Parathyroid adenoma (tissue), 2 donors: ENCODE measurements at regions not wholly inside any gene's neighbourhood (a gene's known extent, or its start where the extent isn't known, plus 50 kb on each side); places are given as distances from the start of the nearest gene placed in this dataset.

Source experiments
- H2AFZ ChIP-seq: fragments of 300-600 bp; sonication (generic); one replicate; pipeline ENCODE4 v1.7.0; 2017; ENCODE audit warnings: antibody characterized with exemption, mild to moderate bottlenecking
- H3K27ac ChIP-seq: fragments of 300-600 bp; sonication (generic); one replicate; pipeline ENCODE4 v1.7.0; 2017
- H3K27me3 ChIP-seq: fragments of 300-600 bp; sonication (generic); one replicate; pipeline ENCODE4 v1.7.0; 2017; ENCODE audit warnings: low read length; ENCODE audit not compliant: control insufficient read depth, insufficient read depth
- H3K36me3 ChIP-seq: fragments of 300-600 bp; sonication (generic); one replicate; pipeline ENCODE4 v1.7.0; 2017; ENCODE audit warnings: low read length; ENCODE audit not compliant: control insufficient read depth, insufficient read depth
- H3K4me1 ChIP-seq: fragments of 300-600 bp; sonication (generic); one replicate; pipeline ENCODE4 v1.7.0; 2017; ENCODE audit warnings: control low read depth
- H3K4me2 ChIP-seq: fragments of 300-600 bp; sonication (generic); one replicate; pipeline ENCODE4 v1.7.0; 2017; ENCODE audit warnings: low read length
- H3K4me3 ChIP-seq: fragments of 300-600 bp; sonication (generic); one replicate; pipeline ENCODE4 v1.7.0; 2017; ENCODE audit warnings: low read depth, low read length
- H3K79me2 ChIP-seq: fragments of 300-600 bp; sonication (generic); one replicate; pipeline ENCODE4 v1.7.0; 2017; ENCODE audit warnings: control low read depth
- H3K9ac ChIP-seq: fragments of 300-600 bp; sonication (generic); one replicate; pipeline ENCODE4 v1.7.0; 2017; ENCODE audit warnings: mild to moderate bottlenecking
- H3K9me3 ChIP-seq: fragments of 300-600 bp; sonication (generic); one replicate; pipeline ENCODE4 v1.7.0; 2017; ENCODE audit warnings: low read length; ENCODE audit not compliant: control insufficient read depth
- TF ChIP-seq, protein P1 (sequence below): fragments of 300-600 bp; sonication (generic); IDR thresholded peaks from one replicate; pipeline ENCODE4 v1.7.0; 2017; ENCODE audit warnings: antibody characterized with exemption, mild to moderate bottlenecking
- donor health status: primary hyperparathyroidism.

DNA sequence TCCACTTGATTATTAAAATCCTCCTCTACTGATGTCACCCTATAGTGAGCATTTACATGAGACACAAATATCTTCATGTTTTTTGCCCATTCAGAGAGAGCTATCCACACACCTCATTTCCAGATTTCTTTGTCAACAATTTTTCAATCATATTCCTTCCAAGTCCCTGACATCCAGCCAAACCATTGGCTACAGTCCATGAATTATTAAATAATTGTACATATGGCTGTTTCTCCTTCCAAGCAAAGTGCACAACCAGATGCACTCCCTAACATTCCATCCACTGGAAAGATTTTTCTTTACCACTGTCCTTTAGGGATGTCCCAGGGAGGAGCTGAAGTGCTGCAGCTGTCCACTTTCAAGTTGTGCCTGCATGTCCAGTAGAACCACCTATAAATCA is 328.0 kb upstream of the MDFIC2 start:
- Histone ChIP-seq H2AFZ (no peak overlapping the region), H3K27me3 (no peaks in the 10 kb centered on the region), H3K4me2 (no peak overlapping the region), H3K36me3 (no peaks in the 10 kb centered on the region), H3K9me3 (no peaks in the 10 kb centered on the region), H3K27ac (no peak overlapping the region), H3K4me3 (no peak overlapping the region), H3K79me2 (no peaks in the 10 kb centered on the region), H3K9ac (no peak overlapping the region), H3K4me1 (no peaks in the 10 kb centered on the region)
- TF ChIP-seq, protein P1, sequence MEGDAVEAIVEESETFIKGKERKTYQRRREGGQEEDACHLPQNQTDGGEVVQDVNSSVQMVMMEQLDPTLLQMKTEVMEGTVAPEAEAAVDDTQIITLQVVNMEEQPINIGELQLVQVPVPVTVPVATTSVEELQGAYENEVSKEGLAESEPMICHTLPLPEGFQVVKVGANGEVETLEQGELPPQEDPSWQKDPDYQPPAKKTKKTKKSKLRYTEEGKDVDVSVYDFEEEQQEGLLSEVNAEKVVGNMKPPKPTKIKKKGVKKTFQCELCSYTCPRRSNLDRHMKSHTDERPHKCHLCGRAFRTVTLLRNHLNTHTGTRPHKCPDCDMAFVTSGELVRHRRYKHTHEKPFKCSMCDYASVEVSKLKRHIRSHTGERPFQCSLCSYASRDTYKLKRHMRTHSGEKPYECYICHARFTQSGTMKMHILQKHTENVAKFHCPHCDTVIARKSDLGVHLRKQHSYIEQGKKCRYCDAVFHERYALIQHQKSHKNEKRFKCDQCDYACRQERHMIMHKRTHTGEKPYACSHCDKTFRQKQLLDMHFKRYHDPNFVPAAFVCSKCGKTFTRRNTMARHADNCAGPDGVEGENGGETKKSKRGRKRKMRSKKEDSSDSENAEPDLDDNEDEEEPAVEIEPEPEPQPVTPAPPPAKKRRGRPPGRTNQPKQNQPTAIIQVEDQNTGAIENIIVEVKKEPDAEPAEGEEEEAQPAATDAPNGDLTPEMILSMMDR = no peak

DNA sequence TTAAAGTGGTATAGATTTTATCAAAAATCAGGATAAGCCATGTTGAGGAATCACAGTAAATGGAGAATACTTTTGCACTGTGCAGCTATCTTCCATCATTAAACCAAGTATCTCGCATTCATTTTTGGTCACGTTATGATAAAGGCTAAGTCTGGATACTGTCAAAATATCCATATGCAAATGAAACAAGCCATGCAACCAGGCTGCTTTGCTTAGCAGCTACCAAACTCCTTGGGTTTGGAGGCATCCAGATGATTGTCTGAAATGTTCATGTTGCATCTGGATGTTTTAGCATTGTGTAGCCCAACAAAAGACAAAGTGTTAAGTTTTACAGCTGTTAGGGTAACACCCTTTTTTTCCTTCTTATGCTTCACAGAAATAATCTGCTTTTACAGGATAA is 322.9 kb upstream of the MDFIC2 start:
- Histone ChIP-seq H3K36me3 (no peaks in the 10 kb centered on the region), H3K4me3 (no peak overlapping the region), H3K4me1 (no peaks in the 10 kb centered on the region), H3K9ac (no peak overlapping the region), H3K79me2 (no peaks in the 10 kb centered on the region), H3K27me3 (no peaks in the 10 kb centered on the region), H3K9me3 (no peaks in the 10 kb centered on the region), H3K27ac (no peak overlapping the region), H3K4me2 (no peak overlapping the region), H2AFZ (no peak overlapping the region)
- TF ChIP-seq, protein P1 = no peak

DNA sequence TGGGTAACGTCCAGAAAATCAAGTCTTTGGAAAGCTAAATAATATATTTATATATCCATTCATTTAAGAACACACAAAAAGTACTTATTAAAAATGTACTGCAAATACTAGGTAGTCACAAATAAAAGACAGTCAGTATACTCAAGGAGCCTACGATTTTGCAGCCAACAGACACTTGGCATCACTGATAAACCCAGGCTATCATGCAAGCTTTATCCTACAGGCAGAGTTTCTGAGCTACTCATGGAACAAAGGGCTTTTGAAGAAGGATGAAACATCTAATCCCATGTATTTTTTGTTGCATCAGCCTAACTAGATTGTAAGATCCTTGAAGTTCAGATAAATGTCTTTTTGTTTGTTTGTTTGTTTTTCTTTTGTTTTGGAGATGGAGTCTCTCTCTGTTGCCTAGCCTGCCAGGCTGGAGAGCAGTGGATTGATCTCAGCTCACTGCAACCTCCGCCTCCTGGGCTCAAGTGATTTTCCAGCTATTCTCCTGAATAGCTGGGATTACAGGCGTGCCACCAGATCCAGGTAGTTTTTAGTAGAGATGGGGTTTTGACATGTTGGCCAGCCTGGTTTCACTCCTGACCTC is 319.4 kb upstream of the MDFIC2 start:
- no peak overlapping the region for H3K4me2 ChIP-seq
- H3K4me1 ChIP-seq = no peaks in the 10 kb centered on the region
- H3K9me3 ChIP-seq = no peaks in the 10 kb centered on the region
- no peak overlapping the region for H3K27ac ChIP-seq
- no peak overlapping the region for H2AFZ ChIP-seq
- no peaks in the 10 kb centered on the region for H3K36me3 ChIP-seq
- H3K9ac ChIP-seq = no peak overlapping the region
- H3K4me3 ChIP-seq = no peak overlapping the region
- no peaks in the 10 kb centered on the region for H3K79me2 ChIP-seq
- TF ChIP-seq, protein P1 = no peak
- H3K27me3 ChIP-seq = no peaks in the 10 kb centered on the region

DNA sequence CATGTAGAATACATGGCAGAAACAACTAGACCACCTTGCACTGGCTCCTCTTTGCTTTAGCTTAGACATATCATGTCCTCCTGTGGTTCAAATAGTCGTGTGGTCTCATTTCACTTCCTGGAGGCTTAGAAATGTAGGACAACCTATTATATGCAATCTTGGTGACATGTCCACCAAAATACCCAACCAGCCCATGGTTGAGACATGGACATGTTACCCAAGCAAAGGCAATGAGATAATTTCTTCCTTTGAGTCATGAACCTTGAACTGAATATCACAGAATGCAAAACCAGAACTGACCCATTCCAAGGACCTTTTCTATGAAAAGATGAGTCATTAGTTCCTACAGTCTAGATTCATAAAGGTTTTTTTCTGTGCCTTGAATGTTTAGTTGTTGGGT is 309.0 kb upstream of the MDFIC2 start:
- no peaks in the 10 kb centered on the region for H3K4me1 ChIP-seq
- H3K9me3 ChIP-seq = no peaks in the 10 kb centered on the region
- H3K36me3 ChIP-seq = no peaks in the 10 kb centered on the region
- H3K4me2 ChIP-seq = no peak overlapping the region
- no peak overlapping the region for H3K4me3 ChIP-seq
- no peak overlapping the region for H2AFZ ChIP-seq
- no peak overlapping the region for H3K9ac ChIP-seq
- no peaks in the 10 kb centered on the region for H3K27me3 ChIP-seq
- H3K27ac ChIP-seq = no peak overlapping the region
- no peaks in the 10 kb centered on the region for H3K79me2 ChIP-seq
- TF ChIP-seq, protein P1 = no peak

DNA sequence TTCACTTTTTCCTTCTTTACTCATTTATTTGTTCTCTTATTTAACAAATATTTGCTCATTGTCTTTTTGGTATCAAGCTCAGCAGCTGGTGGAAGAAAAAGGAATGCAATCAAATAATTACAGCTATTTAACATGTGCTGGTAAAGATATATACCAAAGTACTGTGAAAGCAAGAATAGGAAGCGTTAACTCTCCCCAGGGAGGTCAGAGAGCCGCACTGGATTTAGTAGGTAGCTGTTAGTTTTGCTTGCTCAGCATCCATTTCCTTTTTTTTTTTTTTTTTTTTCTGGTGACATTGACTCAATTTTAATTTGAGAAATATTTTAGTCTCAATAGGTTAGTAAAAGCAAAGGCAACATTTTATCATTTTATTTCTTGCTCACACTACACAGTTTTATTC is 308.5 kb upstream of the MDFIC2 start:
- no peak overlapping the region for H3K4me3 ChIP-seq
- no peaks in the 10 kb centered on the region for H3K79me2 ChIP-seq
- no peak overlapping the region for H2AFZ ChIP-seq
- H3K9ac ChIP-seq = no peak overlapping the region
- no peak overlapping the region for H3K4me2 ChIP-seq
- H3K4me1 ChIP-seq = no peaks in the 10 kb centered on the region
- TF ChIP-seq, protein P1 = no peak
- no peaks in the 10 kb centered on the region for H3K27me3 ChIP-seq
- H3K27ac ChIP-seq = no peak overlapping the region
- no peaks in the 10 kb centered on the region for H3K9me3 ChIP-seq
- H3K36me3 ChIP-seq = no peaks in the 10 kb centered on the region
